Gastroesophageal sphincter (tissue), 4 donors: ENCODE measurements at regions not wholly inside any gene's neighbourhood (a gene's known extent, or its start where the extent isn't known, plus 50 kb on each side); places are given as distances from the start of the nearest gene placed in this dataset.
A peak's percentile ranks its signal among the peaks of the same experiment; 100 is the strongest.
"Not testable (repeated sequence)": the region's sequence is repeated elsewhere in the genome, so short reads cannot be mapped to it uniquely, and the experiment has no call there.

Experiments
- ATAC-seq: fragments of 150-250 bp; one replicate; pipeline ENCODE4 v1.9.1; 2016; ENCODE audit warnings: mild to moderate bottlenecking, moderate library complexity
- H3K27ac ChIP-seq, 4 donors: fragments of 200-600 bp; sonication (generic) in 3 of 4; 1 replicate in 3 of 4; 2 replicates in 1 of 4; pipeline ENCODE4 v1.5.1; 2016 to 2019
- H3K27me3 ChIP-seq: fragments of 200-600 bp; sonication (generic); one replicate; pipeline ENCODE4 v1.5.1; 2019
- H3K36me3 ChIP-seq, 2 donors: fragments of 200-600 bp; sonication (generic); one replicate each; pipeline ENCODE4 v1.5.1; 2019; ENCODE audit warnings: control low read depth in 1 of 2
- H3K4me1 ChIP-seq, 3 donors: fragments of 200-600 bp; sonication (generic); 1 replicate in 2 of 3; 2 replicates in 1 of 3; pipeline ENCODE4 v1.5.1; 2016 to 2019; ENCODE audit warnings: control low read depth in 2 of 3
- H3K4me3 ChIP-seq, 2 donors: fragments of 200-600 bp; sonication (generic); one replicate each; pipeline ENCODE4 v1.5.1; 2019; ENCODE audit warnings: mild to moderate bottlenecking in 1 of 2, moderate library complexity in 1 of 2
- H3K9me3 ChIP-seq, 3 donors: fragments of 200-600 bp; sonication (generic); one replicate each; pipeline ENCODE4 v1.5.1; 2017 to 2019; ENCODE audit warnings: control low read depth in 2 of 3
- WGBS, 2 donors: methylation state at CpG; one replicate each; pipeline ENCODE4 v1.1.5; 2018; ENCODE audit warnings: low coverage in 1 of 2; 5-methylcytosine and 5-hydroxymethylcytosine counted together

DNA sequence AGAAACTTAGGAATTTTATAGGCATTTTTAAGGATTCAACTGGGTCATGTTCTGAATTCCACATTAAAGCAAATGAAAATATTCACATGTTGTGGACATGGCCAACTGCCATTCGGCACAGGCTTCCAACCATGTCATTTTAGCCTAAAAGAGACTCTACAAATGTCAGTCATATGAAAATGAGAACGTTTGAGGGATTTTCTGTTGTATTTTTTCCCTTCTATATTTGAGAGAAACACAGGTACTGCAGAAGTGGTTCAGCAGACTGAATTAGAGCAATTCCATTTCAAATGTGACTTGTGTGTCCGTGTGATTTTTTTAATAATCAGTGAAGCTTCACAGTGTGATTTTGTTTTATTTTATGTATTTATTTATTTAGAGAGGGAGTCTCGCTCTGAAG lies 124.3 kb downstream of the TP53TG3F start:
- H3K36me3 ChIP-seq, ATAC-seq, H3K9me3 ChIP-seq, H3K4me3 ChIP-seq, H3K27ac ChIP-seq, H3K27me3 ChIP-seq, H3K4me1 ChIP-seq: not testable (repeated sequence)
- no CpG with 5 or more reads among the region's 4 CpGs for WGBS, 2 donors

DNA sequence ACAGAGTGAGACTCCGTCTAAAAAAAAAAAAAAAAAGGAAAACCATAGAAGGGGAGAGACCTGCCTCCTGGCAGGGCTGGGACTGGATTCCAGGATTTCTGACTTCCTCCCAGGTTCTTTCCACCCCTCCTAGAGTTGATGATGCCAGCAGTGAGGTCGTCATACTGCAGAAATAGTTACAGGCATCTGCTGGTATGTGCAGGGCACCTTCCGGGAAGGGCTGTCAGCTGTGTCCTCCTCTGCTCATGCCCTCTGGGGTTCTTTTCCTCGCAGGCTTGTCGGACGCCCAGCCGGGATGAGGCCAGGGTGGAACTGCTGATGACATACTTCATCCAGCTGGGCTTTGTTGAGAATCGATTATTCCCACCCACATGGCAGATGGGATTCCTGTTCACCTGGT lies 129.2 kb downstream of the TP53TG3F start:
- not testable (repeated sequence) for H3K36me3 ChIP-seq, H3K27me3 ChIP-seq, ATAC-seq, H3K4me3 ChIP-seq, H3K4me1 ChIP-seq, H3K27ac ChIP-seq, H3K9me3 ChIP-seq
- WGBS, 2 donors, result no CpG with 5 or more reads among the region's 8 CpGs

DNA sequence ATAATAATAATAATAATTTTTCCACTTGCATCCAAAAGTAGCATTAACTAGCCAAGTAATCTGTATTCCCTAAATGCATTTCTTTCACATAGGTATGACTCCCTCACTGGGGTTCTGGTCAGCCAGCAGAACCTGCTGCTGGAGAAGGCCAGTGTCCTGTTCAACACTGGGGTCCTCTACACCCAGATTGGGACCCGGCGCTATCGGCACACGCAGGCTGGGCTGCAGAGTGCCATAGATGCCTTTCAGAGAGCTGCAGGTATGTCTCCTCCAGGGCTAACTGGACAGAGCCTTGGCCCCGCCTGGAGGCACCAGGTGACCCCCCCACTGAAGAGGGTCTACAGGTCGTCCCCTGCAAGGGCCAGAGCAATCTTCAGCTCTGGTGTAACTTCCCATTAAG lies 133.9 kb downstream of the TP53TG3F start:
- not testable (repeated sequence) for H3K27me3 ChIP-seq, H3K4me3 ChIP-seq, H3K9me3 ChIP-seq, H3K4me1 ChIP-seq, ATAC-seq, H3K27ac ChIP-seq, H3K36me3 ChIP-seq
- WGBS, 2 donors, result no CpG with 5 or more reads among the region's 6 CpGs

DNA sequence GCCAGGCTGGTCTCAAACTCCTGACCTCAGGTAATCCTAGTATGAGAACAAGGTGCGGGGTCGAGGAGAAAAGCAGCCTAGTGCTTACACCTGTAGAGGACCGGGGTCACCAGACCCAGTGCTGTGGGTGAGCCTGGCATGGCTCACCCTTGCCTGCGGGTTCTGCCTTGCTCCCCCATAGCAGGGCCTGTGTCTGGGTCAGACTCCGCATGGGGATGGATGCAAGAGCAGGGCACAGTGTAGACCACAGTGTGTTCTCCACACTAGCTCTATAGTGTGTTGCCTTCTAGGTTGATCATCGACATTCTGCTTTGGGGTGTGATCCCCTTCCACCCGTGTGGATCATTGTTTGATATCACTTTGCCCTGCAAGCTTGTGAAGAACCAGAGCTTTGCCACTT lies 135.7 kb downstream of the TP53TG3F start:
- not testable (repeated sequence) for H3K36me3 ChIP-seq, ATAC-seq, H3K27me3 ChIP-seq, H3K4me1 ChIP-seq, H3K4me3 ChIP-seq, H3K9me3 ChIP-seq, H3K27ac ChIP-seq
- WGBS, 2 donors, result no CpG with 5 or more reads among the region's 7 CpGs

DNA sequence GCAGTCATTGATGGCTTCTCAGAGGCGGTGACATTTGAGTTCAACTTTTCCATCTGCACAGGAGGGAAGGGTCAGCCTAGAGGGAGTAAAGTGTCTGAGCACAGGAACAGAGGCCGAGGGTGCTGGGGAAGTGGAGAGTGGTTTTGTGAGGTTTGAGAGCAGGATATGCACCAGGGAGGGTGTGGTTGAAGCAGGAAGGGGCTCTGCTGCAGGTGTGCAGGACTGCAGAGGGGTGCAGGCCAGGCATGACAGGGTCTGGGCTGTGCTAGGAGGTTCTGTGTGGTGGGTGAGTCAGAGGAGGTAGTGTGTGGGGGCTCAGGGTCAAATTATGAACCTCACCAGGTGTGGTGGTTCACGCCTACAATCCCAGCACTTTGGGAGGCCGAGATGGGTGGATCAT lies 141.6 kb downstream of the TP53TG3F start:
- not testable (repeated sequence) for H3K36me3 ChIP-seq, H3K9me3 ChIP-seq, H3K4me3 ChIP-seq, ATAC-seq, H3K27ac ChIP-seq, H3K4me1 ChIP-seq, H3K27me3 ChIP-seq
- no CpG with 5 or more reads among the region's 4 CpGs for WGBS, 2 donors

DNA sequence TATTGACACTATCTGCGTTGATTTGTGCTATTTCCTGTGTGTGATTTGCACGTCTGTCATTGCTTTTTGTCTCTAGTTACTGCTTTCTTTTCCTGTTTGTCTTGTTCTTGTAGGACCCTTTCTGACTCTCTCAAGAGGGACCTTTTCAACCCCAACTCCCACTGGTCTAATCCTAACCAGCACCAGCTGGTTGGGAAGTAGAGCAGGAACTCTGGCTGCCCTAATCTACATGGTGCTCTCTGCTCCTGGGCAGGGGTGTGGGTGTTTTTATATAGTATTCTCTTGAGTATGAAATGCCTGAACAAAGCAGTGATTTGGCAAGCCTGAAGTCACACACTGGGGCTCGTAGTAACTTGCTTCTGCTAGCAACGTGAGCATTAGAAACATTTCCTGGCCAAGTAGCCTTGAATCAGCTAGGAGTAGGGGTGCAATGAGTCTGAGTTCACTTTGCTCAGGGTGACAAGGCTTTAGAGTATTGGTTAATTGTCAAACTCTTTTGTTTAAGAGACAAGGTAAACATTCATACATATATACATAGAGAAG lies 164.2 kb downstream of the TP53TG3F start:
- H3K4me3 ChIP-seq, ATAC-seq, H3K27me3 ChIP-seq, H3K9me3 ChIP-seq, H3K27ac ChIP-seq, H3K4me1 ChIP-seq, H3K36me3 ChIP-seq: not testable (repeated sequence)
- 62 to 63% methylated on average over 2 of the region's 4 CpGs for WGBS, 2 donors

DNA sequence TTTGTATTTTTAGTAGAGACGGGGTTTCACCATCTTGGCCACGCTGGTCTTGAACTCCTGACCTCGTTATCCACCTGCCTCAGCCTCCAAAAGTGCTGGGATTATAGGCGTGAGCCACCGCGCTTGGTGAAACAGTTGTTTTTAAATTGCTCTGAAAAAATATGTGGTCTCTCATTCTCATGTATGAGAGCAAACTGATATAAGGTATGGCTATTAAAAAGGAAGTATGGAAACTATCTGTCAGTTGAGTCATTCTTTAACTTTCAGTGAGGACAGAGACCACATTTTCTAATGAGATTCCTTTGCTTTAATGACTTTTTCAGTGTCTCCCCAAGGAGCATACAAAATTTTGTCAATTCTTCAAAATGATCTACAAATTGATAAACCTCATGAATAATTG lies 169.5 kb downstream of the TP53TG3F start:
- not testable (repeated sequence) for H3K4me3 ChIP-seq, H3K27me3 ChIP-seq, H3K36me3 ChIP-seq, H3K4me1 ChIP-seq, H3K9me3 ChIP-seq, H3K27ac ChIP-seq, ATAC-seq
- 63 to 76% methylated on average over 5 to 6 of the region's 6 CpGs for WGBS, 2 donors

DNA sequence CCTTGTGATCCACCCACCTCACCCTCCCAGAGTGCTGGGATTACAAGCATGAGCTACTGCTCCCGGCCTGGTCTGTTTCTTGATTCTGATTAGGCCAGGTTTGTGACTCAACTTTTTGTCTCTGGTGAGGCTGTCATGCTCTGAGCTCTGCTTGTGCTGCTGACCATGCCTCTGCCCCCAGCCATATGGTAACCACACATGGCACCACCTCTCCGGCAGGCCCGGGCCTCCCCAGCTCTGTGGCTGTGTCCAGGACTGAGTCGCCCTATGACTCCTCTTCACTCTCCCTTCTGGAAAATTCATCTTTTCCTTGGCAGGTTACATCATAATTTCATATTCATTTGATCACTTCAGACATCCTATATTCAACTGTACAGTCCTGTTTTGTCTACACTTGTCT lies 172.3 kb downstream of the TP53TG3F start:
- H3K27me3 ChIP-seq, H3K4me3 ChIP-seq, H3K9me3 ChIP-seq, H3K27ac ChIP-seq, H3K4me1 ChIP-seq, H3K36me3 ChIP-seq, ATAC-seq: not testable (repeated sequence)
- WGBS, 2 donors, result 80% methylated on average over 1 of the region's 4 CpGs; no CpG with 5 or more reads in 1 of the 2 donors

DNA sequence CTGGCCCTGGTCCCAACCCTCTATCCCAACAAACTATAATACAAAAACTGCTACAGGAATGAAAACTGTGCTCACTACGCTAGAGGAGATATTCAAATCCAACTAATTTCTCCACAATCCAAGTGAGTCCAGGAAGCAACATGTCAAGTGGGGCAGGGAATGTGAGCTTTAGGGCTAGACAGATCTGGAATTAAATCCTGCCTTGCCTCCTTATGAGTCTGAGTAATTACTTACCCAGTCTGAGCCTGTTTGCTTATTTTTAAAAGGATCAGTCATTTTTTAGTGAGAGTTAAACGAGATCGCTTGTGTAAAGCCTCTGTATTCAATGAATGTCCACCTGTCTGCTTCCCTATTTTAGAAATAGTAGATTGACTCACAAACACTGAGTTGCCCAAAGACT lies 174.6 kb downstream of the TP53TG3F start:
- not testable (repeated sequence) for H3K27me3 ChIP-seq, ATAC-seq, H3K4me3 ChIP-seq, H3K4me1 ChIP-seq, H3K36me3 ChIP-seq, H3K27ac ChIP-seq, H3K9me3 ChIP-seq
- WGBS, 2 donors, result 100% methylated on average over 2 of the region's 3 CpGs; no CpG with 5 or more reads in 1 of the 2 donors

DNA sequence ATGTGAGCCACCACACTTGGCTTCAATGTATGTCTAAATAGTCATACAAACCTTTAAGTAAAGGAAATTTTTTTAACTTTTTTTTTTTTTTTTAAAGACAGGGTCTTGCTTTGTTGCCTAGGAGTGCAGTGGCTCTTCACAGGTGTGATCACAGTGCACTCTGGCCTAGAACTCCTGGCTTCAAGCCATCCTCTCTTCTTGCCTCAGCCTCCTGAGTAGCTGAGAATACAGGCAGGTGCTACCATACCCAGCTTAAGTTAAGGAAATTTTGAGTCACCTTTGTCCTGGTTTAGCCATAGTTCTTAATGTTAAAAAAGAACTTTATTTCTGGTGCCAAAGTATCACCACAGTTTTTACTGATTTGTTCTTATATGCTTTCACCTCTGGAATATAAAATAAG lies 177.3 kb downstream of the TP53TG3F start:
- not testable (repeated sequence) for ATAC-seq, H3K36me3 ChIP-seq, H3K4me3 ChIP-seq, H3K4me1 ChIP-seq, H3K27me3 ChIP-seq, H3K9me3 ChIP-seq, H3K27ac ChIP-seq

DNA sequence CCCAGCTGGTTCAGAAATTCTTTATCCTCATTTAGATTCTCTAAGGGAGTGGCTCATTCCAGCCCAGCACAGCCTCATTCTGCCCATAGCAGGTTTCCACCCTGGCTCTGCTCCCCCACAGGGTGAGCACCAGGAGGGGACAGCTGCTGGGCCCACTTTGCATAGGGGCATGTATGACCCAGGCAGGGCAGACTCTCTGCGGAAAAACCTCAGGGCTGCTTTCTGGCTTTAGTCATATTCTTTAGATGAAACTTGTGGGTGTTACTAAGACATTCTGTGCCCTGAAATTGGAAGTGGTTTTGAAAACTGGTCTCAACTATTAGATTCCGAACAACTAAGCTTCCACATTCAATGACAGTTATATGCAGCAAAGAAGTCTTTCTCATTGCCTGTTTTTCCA lies 183.9 kb downstream of the TP53TG3F start:
- ATAC-seq, H3K4me3 ChIP-seq, H3K27me3 ChIP-seq, H3K4me1 ChIP-seq, H3K27ac ChIP-seq, H3K36me3 ChIP-seq, H3K9me3 ChIP-seq: not testable (repeated sequence)
- no CpG with 5 or more reads among the region's 2 CpGs for WGBS, 2 donors

DNA sequence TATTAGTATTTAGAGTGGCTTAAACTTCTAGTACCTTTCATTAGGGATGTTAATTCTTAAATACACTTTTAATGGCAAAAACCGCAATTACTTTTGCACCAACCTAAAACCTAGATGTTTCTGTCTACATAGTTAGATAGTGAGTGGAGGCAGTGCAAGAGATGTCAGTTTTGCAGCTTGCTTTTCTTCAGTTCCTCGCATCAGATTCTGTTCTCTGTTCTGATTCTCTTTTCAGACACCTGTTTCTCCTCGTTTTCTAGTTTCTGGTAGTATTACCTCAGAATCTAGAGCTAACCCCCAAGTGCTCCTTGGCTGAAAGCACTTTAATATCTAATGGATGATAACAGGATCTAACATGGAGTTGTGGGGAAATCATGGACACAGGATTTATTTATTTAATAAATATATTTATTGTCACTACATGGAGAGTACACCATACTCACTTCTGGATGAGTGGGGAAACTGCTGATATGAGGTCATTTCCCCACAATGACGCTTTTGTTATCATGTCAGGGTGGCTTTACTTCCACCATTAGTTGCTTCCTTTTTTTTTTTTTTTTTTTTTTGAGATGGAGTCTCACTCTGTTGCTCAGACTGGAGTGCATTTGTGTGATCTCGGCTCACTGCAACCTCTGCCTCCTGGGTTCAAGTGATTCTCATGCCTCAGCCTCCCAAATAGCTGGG lies 184.4 kb downstream of the TP53TG3F start:
- WGBS, 2 donors, result 42 to 43% methylated on average over 3 of the region's 5 CpGs
- not testable (repeated sequence) for H3K27me3 ChIP-seq

DNA sequence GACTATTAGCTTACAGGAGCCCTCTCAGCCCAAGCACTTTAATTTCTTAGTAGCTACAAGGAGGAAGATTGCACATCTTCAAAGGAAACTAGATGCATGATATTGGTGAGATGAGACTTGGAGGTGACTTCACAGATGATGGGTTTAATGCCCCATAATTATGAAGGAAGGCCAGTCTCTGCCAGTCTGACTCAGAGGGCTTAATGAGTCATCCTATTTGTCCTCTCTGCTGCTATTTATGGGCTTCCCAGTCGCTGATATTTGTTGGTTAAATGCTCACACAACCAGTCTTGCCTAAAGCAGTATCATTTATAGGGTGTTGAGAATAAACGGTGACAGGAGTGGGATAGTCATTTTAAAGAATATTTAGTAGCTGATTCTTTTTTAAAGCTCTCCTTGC lies 187.0 kb downstream of the TP53TG3F start:
- not testable (repeated sequence) for H3K36me3 ChIP-seq, ATAC-seq, H3K27ac ChIP-seq, H3K4me3 ChIP-seq, H3K9me3 ChIP-seq, H3K27me3 ChIP-seq, H3K4me1 ChIP-seq
- 33% methylated on average over 1 of the region's 2 CpGs; no CpG with 5 or more reads in 1 of the 2 donors for WGBS, 2 donors

More for the DNA sequence above, 184.4 kb downstream of the TP53TG3F start:
- H3K9me3 ChIP-seq, ATAC-seq, H3K4me3 ChIP-seq, H3K36me3 ChIP-seq, H3K4me1 ChIP-seq, H3K27ac ChIP-seq: not testable (repeated sequence)

DNA sequence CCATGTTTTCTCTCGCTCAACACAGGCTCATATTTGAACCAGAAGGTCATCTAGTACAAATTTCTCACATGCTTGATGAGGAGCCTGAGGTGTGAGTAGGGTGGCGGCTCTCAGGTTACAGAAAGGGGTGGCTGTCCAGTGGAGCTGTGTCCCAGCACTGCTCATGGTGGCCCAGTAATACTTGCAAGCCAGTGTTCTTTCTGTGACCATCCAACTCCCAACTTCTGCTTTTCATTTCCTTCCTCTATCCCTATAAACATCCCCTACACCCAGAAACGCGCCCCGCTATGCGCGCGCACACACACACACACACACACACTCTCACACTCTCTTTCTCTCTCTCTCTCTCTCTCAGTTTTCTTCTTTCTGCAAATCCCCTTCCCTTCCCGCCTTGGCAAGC lies 196.3 kb downstream of the TP53TG3F start:
- H3K4me1 ChIP-seq, H3K9me3 ChIP-seq, H3K4me3 ChIP-seq, H3K36me3 ChIP-seq, H3K27me3 ChIP-seq, H3K27ac ChIP-seq: not testable (repeated sequence)
- no CpG with 5 or more reads among the region's 9 CpGs for WGBS, 2 donors
- ATAC-seq, result peak; percentile 43
